Type B pancreatic cell (in vitro differentiated cells): ENCODE measurements at regions not wholly inside any gene's neighbourhood (a gene's known extent, or its start where the extent isn't known, plus 50 kb on each side); places are given as distances from the start of the nearest gene placed in this dataset.

Experiments
- DNase-seq: peaks from one replicate; pipeline ENCODE4 v3.0.0; 2021; ENCODE audit warnings: mixed read lengths; ENCODE audit not compliant: unreplicated experiment; ENCODE audit errors: extremely low spot score
- H3K27ac Mint-ChIP-seq: 2 replicates; pipeline ENCODE4 v1.8.0; 2021; ENCODE audit warnings: mild to moderate bottlenecking, mixed read lengths
- H3K27me3 Mint-ChIP-seq: 2 replicates; pipeline ENCODE4 v1.8.0; 2021; ENCODE audit warnings: mixed read lengths
- H3K36me3 Mint-ChIP-seq: 2 replicates; pipeline ENCODE4 v1.8.0; 2021; ENCODE audit warnings: mixed read lengths
- H3K4me1 Mint-ChIP-seq: one replicate; pipeline ENCODE4 v1.8.0; 2021; ENCODE audit warnings: mixed read lengths; ENCODE audit not compliant: unreplicated experiment
- H3K4me3 Mint-ChIP-seq: 2 replicates; pipeline ENCODE4 v1.8.0; 2021; ENCODE audit warnings: mild to moderate bottlenecking, mixed read lengths
- H3K9me3 Mint-ChIP-seq: 2 replicates; pipeline ENCODE4 v1.8.0; 2021; ENCODE audit warnings: mixed read lengths
- TF ChIP-seq, protein P1 (sequence below): fragments of 200-600 bp; sonication (generic); conservative IDR thresholded peaks from 2 replicates; pipeline ENCODE4 v1.5.0; 2021; ENCODE audit warnings: antibody characterized with exemption, mild to moderate bottlenecking

DNA sequence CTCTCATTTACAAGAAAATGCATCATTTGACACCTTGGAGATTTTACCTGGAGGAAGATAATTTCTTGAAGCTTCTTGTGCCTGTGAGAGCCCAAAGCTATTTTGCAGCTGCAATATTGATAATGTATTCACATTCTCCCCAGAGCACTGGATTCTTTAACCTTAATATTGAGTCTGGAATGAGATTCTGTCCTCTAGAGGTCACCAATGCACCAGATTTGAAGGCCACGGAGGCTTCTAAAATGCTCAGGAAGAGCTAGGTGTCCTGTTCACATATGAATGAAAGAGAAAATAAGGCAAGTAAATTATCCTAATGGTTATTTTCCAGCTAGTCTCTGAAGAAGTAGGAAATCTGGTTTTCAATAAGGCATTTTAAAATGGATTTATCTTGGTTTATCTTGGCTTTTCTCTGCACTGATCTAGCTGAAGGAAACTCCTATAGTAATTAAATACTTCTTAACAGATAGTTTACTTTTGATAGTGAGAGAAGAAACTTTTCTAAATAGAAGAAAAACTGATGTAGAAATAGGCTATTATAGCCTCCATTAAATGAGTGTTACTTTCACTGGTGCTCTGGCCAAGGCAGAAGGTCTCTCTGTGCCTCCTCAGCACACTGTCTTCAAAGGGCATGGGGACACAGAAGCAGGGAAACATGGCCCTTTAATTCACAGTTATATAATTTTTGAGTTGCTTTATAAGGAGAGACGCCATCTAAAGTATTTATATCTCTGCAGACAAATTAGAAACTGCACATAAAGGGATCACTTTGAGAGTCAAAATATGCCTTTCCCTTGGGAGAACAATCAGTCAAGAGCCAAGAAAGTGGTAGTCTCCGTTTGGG lies 297.0 kb upstream of the ACTBL2 start:
- TF ChIP-seq, protein P1, sequence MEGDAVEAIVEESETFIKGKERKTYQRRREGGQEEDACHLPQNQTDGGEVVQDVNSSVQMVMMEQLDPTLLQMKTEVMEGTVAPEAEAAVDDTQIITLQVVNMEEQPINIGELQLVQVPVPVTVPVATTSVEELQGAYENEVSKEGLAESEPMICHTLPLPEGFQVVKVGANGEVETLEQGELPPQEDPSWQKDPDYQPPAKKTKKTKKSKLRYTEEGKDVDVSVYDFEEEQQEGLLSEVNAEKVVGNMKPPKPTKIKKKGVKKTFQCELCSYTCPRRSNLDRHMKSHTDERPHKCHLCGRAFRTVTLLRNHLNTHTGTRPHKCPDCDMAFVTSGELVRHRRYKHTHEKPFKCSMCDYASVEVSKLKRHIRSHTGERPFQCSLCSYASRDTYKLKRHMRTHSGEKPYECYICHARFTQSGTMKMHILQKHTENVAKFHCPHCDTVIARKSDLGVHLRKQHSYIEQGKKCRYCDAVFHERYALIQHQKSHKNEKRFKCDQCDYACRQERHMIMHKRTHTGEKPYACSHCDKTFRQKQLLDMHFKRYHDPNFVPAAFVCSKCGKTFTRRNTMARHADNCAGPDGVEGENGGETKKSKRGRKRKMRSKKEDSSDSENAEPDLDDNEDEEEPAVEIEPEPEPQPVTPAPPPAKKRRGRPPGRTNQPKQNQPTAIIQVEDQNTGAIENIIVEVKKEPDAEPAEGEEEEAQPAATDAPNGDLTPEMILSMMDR, result peak; percentile 82
- H3K9me3 Mint-ChIP-seq, result peaks cover 4% of the 10 kb centered on the region
- DNase-seq, result no peak
- peaks cover 53% of the 10 kb centered on the region for H3K4me1 Mint-ChIP-seq
- peak overlapping the region; percentile 66 for H3K27ac Mint-ChIP-seq
- H3K4me3 Mint-ChIP-seq, result peak overlapping the region; percentile 15
- no peaks in the 10 kb centered on the region for H3K27me3 Mint-ChIP-seq
- H3K36me3 Mint-ChIP-seq, result no peaks in the 10 kb centered on the region

DNA sequence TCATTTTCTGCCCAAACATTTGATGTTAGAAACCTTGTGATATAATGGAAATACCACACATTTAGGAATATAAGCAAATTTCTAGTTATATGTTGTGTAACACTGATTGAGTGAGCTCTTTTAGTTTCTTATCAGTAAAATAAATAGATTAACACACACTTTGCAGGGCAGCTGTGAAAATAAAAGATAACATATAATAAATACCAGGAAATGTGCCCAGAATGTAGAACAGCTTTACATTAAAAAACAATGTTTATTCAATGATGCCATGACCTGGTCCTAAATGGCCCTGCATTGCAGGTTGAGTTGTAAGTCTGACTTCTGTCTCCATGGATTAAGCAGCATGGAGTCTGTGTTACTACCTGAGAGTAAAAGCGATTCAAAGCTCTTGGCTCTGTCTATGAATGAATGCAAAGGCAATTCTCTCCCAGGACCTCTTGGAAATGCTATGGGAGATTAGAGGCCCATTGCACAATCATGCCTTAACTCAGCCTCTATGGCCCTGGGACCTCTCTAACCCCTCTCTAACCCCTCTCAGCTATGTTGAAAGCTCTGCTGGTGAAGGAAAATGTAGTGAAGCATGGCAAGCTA lies 296.0 kb upstream of the ACTBL2 start:
- peaks cover 4% of the 10 kb centered on the region for H3K9me3 Mint-ChIP-seq
- no peaks in the 10 kb centered on the region for H3K36me3 Mint-ChIP-seq
- H3K4me1 Mint-ChIP-seq, result peaks cover 49% of the 10 kb centered on the region
- no peak overlapping the region for H3K4me3 Mint-ChIP-seq
- peak overlapping the region; percentile 66 for H3K27ac Mint-ChIP-seq
- no peaks in the 10 kb centered on the region for H3K27me3 Mint-ChIP-seq
- no peak for DNase-seq
- TF ChIP-seq, protein P1, result no peak

DNA sequence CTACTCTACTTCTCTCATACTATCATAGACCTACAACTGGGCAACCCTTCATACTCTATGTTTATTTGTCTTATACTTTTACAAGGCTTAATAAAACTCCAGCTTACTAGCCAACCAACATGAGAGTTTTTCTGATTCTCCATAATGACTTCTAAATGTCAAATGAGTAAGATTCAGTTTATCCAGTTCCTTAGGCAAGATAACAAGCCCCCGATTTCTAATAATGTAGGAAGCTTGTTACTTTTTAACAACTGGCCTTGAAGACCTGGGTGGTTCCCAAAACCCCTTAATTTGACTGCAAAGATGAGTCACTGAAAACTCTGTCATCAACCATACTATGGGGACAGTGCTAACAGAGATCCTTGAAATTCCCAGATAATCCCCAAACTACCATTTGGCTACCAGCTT lies 294.6 kb upstream of the ACTBL2 start:
- Mint-ChIP-seq H3K9me3 (peaks cover 4% of the 10 kb centered on the region), H3K36me3 (no peaks in the 10 kb centered on the region), H3K4me3 (no peak overlapping the region), H3K4me1 (peaks cover 42% of the 10 kb centered on the region), H3K27me3 (no peaks in the 10 kb centered on the region), H3K27ac (no peak overlapping the region)
- DNase-seq, result no peak
- TF ChIP-seq, protein P1, result no peak

DNA sequence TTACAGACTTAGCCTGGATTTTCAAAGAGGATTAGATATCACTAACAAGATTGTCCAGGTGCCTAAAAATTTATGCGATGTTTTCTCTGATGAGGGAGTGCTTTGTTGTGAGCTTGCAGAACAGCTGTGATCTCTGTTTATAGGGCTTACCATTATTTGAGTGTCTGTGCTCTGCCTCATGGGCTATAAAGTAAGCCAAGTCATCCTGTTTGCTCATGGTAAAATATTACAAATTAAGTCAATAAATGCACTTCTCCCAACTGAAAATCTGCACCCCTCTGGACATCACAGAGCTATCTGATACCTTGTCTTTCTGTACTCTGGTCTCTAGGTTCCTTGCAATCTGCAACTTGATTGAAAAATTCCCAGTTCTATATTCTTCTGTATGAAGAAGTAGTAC lies 293.4 kb upstream of the ACTBL2 start:
- DNase-seq, result no peak
- peaks cover 42% of the 10 kb centered on the region for H3K4me1 Mint-ChIP-seq
- H3K9me3 Mint-ChIP-seq, result no peaks in the 10 kb centered on the region
- H3K36me3 Mint-ChIP-seq, result no peaks in the 10 kb centered on the region
- no peak overlapping the region for H3K4me3 Mint-ChIP-seq
- TF ChIP-seq, protein P1, result no peak
- H3K27ac Mint-ChIP-seq, result no peak overlapping the region
- no peaks in the 10 kb centered on the region for H3K27me3 Mint-ChIP-seq

DNA sequence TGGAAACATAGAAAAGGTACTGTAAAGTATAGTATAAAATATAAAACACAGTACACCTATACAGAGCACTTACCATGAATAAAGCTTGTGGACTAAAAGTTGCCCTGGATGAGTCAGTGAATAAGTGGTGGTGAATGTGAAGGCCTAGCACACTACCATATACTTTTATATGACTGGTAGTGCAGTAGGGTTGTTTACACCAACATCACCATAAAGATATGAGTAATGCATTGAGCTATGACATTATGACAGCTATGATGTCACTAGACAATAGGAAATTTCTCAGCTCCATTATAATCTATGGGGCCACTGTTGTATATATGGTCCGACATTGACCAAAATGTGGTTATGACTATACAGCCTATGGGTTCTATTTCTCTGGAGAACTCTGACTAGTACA lies 291.8 kb upstream of the ACTBL2 start:
- H3K4me3 Mint-ChIP-seq, result no peak overlapping the region
- peaks cover 27% of the 10 kb centered on the region for H3K4me1 Mint-ChIP-seq
- H3K27ac Mint-ChIP-seq, result no peak overlapping the region
- TF ChIP-seq, protein P1, result no peak
- H3K36me3 Mint-ChIP-seq, result no peaks in the 10 kb centered on the region
- H3K27me3 Mint-ChIP-seq, result no peaks in the 10 kb centered on the region
- no peaks in the 10 kb centered on the region for H3K9me3 Mint-ChIP-seq
- DNase-seq, result no peak
